Omental fat pad (tissue), 3 donors: ENCODE measurements at regions not wholly inside any gene's neighbourhood (a gene's known extent, or its start where the extent isn't known, plus 50 kb on each side); places are given as distances from the start of the nearest gene placed in this dataset.

Experiments
- ATAC-seq: fragments of 150-250 bp; one replicate; pipeline ENCODE4 v1.9.1; 2016; ENCODE audit warnings: mild to moderate bottlenecking, moderate library complexity; ENCODE audit not compliant: low FRiP score
- DNase-seq: peaks from one replicate; pipeline ENCODE4 v3.0.0-alpha.2; 2019; ENCODE audit warnings: low spot score
- CTCF ChIP-seq, 3 donors: fragments of 450-650 bp; IDR thresholded peaks; one replicate each; pipeline ENCODE4 v1.5.1; 2016 to 2017; ENCODE audit warnings: antibody characterized with exemption in 3 of 3, mild to moderate bottlenecking in 3 of 3, moderate library complexity in 2 of 3

GRCh38 chr11:115955803-115956202, 451.6 kb upstream of the CADM1 start:
- no peak for TF ChIP-seq CTCF (IDR thresholded peaks at IDR 0.05)
- ATAC-seq (no peak), DNase-seq (no peak)

GRCh38 chr11:115950660-115951059, 446.4 kb upstream of the CADM1 start:
- no peak for DNase-seq
- no peak for TF ChIP-seq CTCF (IDR thresholded peaks at IDR 0.05)
- no peak for ATAC-seq

GRCh38 chr11:115944596-115944995, 440.4 kb upstream of the CADM1 start:
- TF ChIP-seq CTCF (IDR thresholded peaks at IDR 0.05) = no peak
- ATAC-seq = no peak
- DNase-seq = no peak

- no peak for DNase-seq
- no peak for TF ChIP-seq CTCF (IDR thresholded peaks at IDR 0.05)
- ATAC-seq = no peak
These were observed 437.8 kb upstream of the CADM1 start for GRCh38 chr11:115942011-115942410.

GRCh38 chr11:115941481-115941993, 437.3 kb upstream of the CADM1 start:
- ATAC-seq (peak; percentile 44), DNase-seq (no peak)
- TF ChIP-seq CTCF (IDR thresholded peaks at IDR 0.05) = no peak

- TF ChIP-seq CTCF (IDR thresholded peaks at IDR 0.05) = no peak
- ATAC-seq (no peak), DNase-seq (no peak)
These were observed 436.8 kb upstream of the CADM1 start for GRCh38 chr11:115941044-115941443.

- DNase-seq (no peak), ATAC-seq (no peak)
- no peak for TF ChIP-seq CTCF (IDR thresholded peaks at IDR 0.05)
These were observed 435.7 kb upstream of the CADM1 start for GRCh38 chr11:115939731-115940421.
